ENCODE measurements at regions not wholly inside any gene's neighbourhood (a gene's known extent, or its start where the extent isn't known, plus 50 kb on each side); places are given as distances from the start of the nearest gene placed in this dataset.

DNA sequence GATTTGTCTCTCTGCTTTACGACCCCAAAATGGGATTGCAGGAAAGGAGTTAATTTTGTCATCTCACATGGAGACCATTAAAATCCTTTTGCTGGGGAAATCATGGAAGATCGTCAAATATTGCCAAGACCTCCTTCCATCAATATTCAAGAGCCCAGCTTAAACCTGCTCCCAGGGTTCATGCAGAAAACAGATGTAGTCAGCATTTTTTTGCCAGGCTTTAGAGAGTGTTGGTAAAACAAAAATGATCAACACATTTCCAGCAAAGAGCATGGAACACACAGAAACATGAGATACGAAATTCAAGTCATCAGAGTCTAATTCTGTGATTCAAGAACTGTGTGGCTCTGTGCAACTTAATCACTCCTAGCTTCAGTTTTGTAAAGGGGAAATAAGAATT is 118.0 kb upstream of the ATP10A start:
- TF ChIP-seq, protein P1, sequence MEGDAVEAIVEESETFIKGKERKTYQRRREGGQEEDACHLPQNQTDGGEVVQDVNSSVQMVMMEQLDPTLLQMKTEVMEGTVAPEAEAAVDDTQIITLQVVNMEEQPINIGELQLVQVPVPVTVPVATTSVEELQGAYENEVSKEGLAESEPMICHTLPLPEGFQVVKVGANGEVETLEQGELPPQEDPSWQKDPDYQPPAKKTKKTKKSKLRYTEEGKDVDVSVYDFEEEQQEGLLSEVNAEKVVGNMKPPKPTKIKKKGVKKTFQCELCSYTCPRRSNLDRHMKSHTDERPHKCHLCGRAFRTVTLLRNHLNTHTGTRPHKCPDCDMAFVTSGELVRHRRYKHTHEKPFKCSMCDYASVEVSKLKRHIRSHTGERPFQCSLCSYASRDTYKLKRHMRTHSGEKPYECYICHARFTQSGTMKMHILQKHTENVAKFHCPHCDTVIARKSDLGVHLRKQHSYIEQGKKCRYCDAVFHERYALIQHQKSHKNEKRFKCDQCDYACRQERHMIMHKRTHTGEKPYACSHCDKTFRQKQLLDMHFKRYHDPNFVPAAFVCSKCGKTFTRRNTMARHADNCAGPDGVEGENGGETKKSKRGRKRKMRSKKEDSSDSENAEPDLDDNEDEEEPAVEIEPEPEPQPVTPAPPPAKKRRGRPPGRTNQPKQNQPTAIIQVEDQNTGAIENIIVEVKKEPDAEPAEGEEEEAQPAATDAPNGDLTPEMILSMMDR (IDR thresholded peaks at IDR 0.05) = no peak
- no peak for TF ChIP-seq POLR2AphosphoS5 (IDR thresholded peaks at IDR 0.05)

Data from prostate gland (tissue), 2 donors.